ENCODE measurements at regions not wholly inside any gene's neighbourhood (a gene's known extent, or its start where the extent isn't known, plus 50 kb on each side); places are given as distances from the start of the nearest gene placed in this dataset.

DNA sequence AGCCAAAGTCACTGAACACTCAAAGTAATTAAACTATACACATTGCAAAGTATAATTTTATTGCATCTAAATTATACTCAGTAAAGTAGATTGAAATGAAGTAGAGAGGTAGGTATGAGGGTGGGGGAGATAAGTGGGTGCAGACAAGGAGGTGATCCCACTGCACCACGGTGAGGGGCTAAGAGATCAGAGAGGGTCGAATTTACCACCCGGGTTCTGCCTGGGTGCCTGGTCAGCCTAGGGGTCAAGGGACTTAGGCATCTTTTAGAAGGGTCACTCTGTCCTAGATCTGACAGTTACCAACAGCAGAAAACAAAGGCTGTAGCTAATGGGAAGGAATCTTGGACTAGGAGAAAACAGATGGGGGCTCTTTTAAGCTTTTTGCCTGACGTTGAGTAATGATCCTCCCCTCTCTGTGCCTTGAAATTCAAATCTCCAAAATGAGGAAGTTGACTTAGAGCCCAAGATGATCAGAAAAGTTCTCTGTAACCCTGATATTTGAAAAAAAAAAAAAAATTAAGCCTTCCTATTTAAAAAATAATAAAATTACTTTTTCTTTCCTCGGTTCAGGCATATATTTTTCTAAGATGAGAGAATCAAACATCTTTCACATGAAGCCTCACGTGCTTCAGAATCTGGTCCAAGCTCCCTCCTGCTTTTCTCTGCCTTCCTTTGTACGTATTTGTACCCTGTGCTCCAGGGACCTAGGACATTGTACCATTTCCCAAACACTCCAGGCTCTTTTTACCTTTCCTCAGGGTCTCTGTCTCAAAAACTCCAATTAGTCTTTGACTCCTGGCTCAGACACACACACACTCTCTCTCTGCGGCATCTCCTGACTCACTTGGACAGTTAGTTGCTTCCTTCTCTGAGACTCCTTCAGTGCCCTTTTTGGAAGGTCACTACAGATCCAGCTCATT lies 353.9 kb downstream of the CYRIA start:
- ChIA-PET POLR2A (ENCODE audit: partially characterized antibody) (no interaction called here), CTCF (ENCODE audit: partially characterized antibody) (interaction anchor here (0.6 to 1.2 kb wide), 4 partner anchors 9 to 373 kb away, joined by 3 to 4 read pairs (median 3); no protein-coding TSS in a partner anchor)
- H2BK12ac ChIP-seq (ENCODE audit: low read depth, low read length), result no peak overlapping the region
- TF ChIP-seq, protein P1, sequence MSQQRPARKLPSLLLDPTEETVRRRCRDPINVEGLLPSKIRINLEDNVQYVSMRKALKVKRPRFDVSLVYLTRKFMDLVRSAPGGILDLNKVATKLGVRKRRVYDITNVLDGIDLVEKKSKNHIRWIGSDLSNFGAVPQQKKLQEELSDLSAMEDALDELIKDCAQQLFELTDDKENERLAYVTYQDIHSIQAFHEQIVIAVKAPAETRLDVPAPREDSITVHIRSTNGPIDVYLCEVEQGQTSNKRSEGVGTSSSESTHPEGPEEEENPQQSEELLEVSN (IDR thresholded peaks at IDR 0.05), result no peak
- TF ChIP-seq EZH2 (IDR thresholded peaks at IDR 0.05; ENCODE audit: low read depth, low read length, severe bottlenecking), result no peak
- TF ChIP-seq EGR1 (IDR thresholded peaks at IDR 0.05; ENCODE audit: borderline replicate concordance, low read depth, low read length), result no peak
- TF ChIP-seq JUN (IDR thresholded peaks at IDR 0.05; ENCODE audit: low read depth, low read length), result no peak
- TF ChIP-seq KDM5A (IDR thresholded peaks at IDR 0.05; ENCODE audit: low read length), result no peak
- TF ChIP-seq KDM4A (IDR thresholded peaks at IDR 0.05; ENCODE audit: low read depth, low read length, severe bottlenecking), result no peak
- no peak for TF ChIP-seq KDM1A (IDR thresholded peaks at IDR 0.05; ENCODE audit: borderline replicate concordance, low read length)
- no peak for TF ChIP-seq FOSL1 (IDR thresholded peaks at IDR 0.05; ENCODE audit: insufficient read depth, low read depth, low read length)
- TF ChIP-seq RBBP5 (IDR thresholded peaks at IDR 0.05; ENCODE audit: borderline replicate concordance, low read depth, low read length), result no peak
- TF ChIP-seq TEAD4 (IDR thresholded peaks at IDR 0.05; ENCODE audit: low read depth, low read length), result no peak
- no peak for TF ChIP-seq NANOG (IDR thresholded peaks at IDR 0.05; ENCODE audit: insufficient read depth, low read depth, low read length, poor library complexity, severe bottlenecking)
- TF ChIP-seq SUZ12 (IDR thresholded peaks at IDR 0.05; ENCODE audit: low read length), result no peak

More for the DNA sequence above, 353.9 kb downstream of the CYRIA start:
- H3K9me3 ChIP-seq (ENCODE audit: insufficient read depth in 2 of 2, low read depth in 1 of 2, low read length in 1 of 2), result no peaks in the 10 kb centered on the region
- WGBS, 2 experiments (ENCODE audit: extremely low coverage in 1 of 2, insufficient coverage in 1 of 2, insufficient read length in 1 of 2, insufficient replicate concordance in 2 of 2, low coverage in 1 of 2, low lambda C conversion rate in 2 of 2, missing lambda C conversion rate in 1 of 2), result 85% methylated on average over 8 of the region's 8 CpGs; no CpG with 5 or more reads in 1 of the 2 experiments
- H3K23ac ChIP-seq (ENCODE audit: insufficient read length), result no peak overlapping the region
- H3K4me1 ChIP-seq (replicated peaks in 1 of 4; ENCODE audit: control insufficient read depth in 3 of 4, insufficient read depth in 4 of 4, low read length in 3 of 4), result no peaks in the 10 kb centered on the region
- no peak overlapping the region for H2BK5ac ChIP-seq (ENCODE audit: low read depth, low read length)
- no peak overlapping the region for H4K91ac ChIP-seq (replicated peaks; ENCODE audit: insufficient read length, low read length)
- H3K4me2 ChIP-seq (ENCODE audit: insufficient read depth in 1 of 2, low read depth in 2 of 2, low read length in 2 of 2), result no peak overlapping the region
- no peak overlapping the region for H2BK20ac ChIP-seq (ENCODE audit: low read length)
- H3K4me3 ChIP-seq (ENCODE audit: extremely low read depth in 1 of 4, insufficient read depth in 2 of 4, low read depth in 3 of 4, low read length in 4 of 4), result no peak overlapping the region
- DNase-seq (ENCODE audit: low read depth in 1 of 2, low spot score in 2 of 2) (no peak), FAIRE-seq (no peak)
- H3K23me2 ChIP-seq (ENCODE audit: low read depth, low read length), result no peaks in the 10 kb centered on the region
- no peak overlapping the region for H3K9ac ChIP-seq (replicated peaks in 1 of 4; ENCODE audit: extremely low read depth in 1 of 4, low read depth in 3 of 4, low read length in 3 of 4)
- H2AFZ ChIP-seq (ENCODE audit: low read length), result no peak overlapping the region
- no peak overlapping the region for H3K4ac ChIP-seq (replicated peaks; ENCODE audit: insufficient read length, low read depth, low read length)
- no peak overlapping the region for H3K56ac ChIP-seq (replicated peaks; ENCODE audit: insufficient read length, low read depth, low read length)
- H3K18ac ChIP-seq (ENCODE audit: extremely low read depth, low read length), result no peak overlapping the region
- H3K79me2 ChIP-seq (ENCODE audit: control insufficient read depth in 1 of 2, insufficient read depth in 2 of 2, low read length in 2 of 2), result no peaks in the 10 kb centered on the region
- no peak overlapping the region for H3K14ac ChIP-seq (ENCODE audit: insufficient read length)
- H2BK120ac ChIP-seq (replicated peaks; ENCODE audit: low read depth, low read length), result no peak overlapping the region
- H2AK5ac ChIP-seq (ENCODE audit: low read depth, low read length), result no peak overlapping the region
- no peak overlapping the region for H2BK15ac ChIP-seq (ENCODE audit: low read length)
- H3K79me1 ChIP-seq (ENCODE audit: low read depth, low read length), result no peaks in the 10 kb centered on the region
- no peak overlapping the region for H3K27ac ChIP-seq (ENCODE audit: low read depth, low read length)
- no peaks in the 10 kb centered on the region for H4K20me1 ChIP-seq (replicated peaks in 1 of 2; ENCODE audit: control insufficient read depth in 1 of 2, insufficient read depth in 2 of 2, low read length in 2 of 2)
- H3K27me3 ChIP-seq (replicated peaks in 1 of 4; ENCODE audit: control insufficient read depth in 3 of 4, extremely low read depth in 1 of 4, insufficient read depth in 3 of 4, low read length in 3 of 4), result no peaks in the 10 kb centered on the region
- no peaks in the 10 kb centered on the region for H3K36me3 ChIP-seq (ENCODE audit: control insufficient read depth in 2 of 4, insufficient read depth in 4 of 4, low read length in 3 of 4)
- H4K5ac ChIP-seq (ENCODE audit: insufficient read length, low read depth, low read length), result no peak overlapping the region
- H4K8ac ChIP-seq (ENCODE audit: extremely low read depth, insufficient read depth, low read length), result no peak overlapping the region

Measured in H1 (cell line).